Left renal pelvis (tissue), 4 donors: ENCODE measurements at regions not wholly inside any gene's neighbourhood (a gene's known extent, or its start where the extent isn't known, plus 50 kb on each side); places are given as distances from the start of the nearest gene placed in this dataset.
"Not testable (repeated sequence)": the region's sequence is repeated elsewhere in the genome, so short reads cannot be mapped to it uniquely, and the experiment has no call there.

Experiments used
- DNase-seq, 4 donors: peaks; one replicate each; pipeline ENCODE4 v3.0.0-alpha.2; 2013; ENCODE audit warnings: low read depth in 4 of 4, low spot score in 3 of 4

DNA sequence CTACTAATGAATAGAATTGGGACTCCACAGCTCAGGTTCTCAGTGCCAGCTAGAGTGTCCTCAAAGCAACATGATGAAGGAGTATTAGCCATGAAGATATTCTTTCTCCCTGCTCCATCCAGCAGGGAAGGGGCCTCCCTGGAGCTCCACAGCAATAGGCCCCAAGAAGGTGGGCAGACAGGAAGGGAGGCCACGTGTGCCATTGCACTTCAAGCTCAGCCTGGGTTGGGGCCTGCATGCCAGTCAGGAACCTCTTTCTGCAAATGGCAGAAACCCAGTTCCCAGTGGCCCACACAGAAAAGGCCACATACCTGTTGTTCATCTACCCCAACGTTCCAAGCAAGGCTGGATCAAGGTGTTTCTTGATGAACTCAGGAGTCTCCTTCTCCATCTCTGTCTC lies 357.5 kb upstream of the SFSWAP start:
- DNase-seq: no peak

GRCh38 chr12:131353826-131354225 lies 357.1 kb upstream of the SFSWAP start:
- DNase-seq: no peak

GRCh38 chr12:131355361-131356245 lies 355.3 kb upstream of the SFSWAP start:
- no peak for DNase-seq

DNA sequence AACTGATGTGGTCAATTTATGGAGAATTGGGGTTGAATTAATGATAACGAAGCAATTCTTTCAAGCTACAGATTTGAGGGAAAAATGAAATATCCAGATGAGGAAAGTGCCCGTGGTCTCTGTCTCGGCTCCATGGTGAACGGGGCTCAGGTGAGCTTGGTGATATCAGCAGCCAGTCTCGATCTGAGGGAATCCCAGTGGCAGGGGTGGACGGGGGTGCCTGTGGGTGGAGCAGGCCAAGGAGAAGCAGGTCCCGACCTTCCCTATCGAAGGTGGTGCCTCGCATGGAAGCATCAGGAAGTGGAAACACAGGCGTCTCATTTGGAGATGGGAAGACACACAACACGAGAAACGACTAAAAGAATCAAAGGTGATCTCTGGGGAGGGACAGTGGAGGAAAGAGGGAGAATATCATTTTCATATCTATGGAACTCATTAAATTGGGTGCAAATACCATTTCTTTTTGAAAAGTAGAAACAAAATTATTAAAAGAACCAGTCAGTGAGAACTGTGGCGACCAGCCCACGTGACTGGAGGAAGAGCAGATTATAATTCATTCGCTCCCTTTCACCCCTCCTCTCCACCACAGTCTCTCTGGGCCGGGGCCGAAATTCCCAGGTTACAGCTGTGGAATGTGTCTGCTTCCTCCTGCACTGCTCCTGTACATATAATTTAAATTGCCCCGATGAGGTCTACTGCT lies 354.3 kb upstream of the SFSWAP start:
- DNase-seq: no peak

DNA sequence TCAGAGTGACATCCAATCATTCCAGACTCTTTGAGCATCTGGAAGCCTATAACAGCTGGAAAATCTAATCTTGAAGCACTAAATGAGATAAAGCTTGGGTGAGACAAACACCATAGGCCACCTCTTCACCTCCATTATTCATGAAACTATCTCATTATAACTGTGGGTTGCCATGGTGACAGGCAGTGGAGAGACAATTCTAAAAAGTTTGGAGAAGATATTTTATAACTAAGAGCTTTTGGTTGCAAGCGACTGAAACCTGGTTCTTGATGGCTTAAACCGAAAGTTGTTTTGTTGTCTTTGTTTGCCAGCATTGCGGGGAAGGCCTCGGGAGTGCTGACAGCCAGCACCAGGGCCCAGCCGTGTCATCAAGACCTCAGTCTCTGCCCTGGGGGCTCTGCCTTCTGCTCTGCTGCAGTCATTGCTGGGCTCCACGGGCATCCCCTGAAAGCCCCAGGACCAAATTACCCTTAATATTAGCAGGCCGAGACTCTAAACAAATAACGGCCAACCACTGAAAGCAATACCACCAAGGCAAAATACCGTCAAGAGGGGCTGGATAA lies 353.6 kb upstream of the SFSWAP start:
- DNase-seq: no peak

DNA sequence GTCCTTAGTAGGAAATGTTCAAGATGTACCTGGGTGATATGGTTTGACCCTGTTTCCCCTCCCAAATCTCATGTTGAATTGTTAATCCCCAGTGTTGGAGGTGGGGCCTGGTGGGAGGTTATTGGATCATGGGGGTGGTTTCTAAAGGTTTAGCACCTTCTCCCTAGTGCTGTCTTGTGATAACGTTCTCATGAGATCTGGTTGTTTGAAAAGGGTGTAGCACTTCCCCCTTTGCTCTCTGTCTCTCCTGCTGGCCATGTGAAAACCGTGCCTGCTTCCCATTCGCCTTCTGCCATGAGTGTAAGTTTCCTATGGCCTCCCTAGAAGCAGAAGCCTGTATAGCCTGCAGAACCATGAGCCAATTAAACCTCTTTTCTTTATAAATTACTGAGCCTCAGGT lies 353.0 kb upstream of the SFSWAP start:
- DNase-seq: no peak

GRCh38 chr12:131362291-131363211 lies 348.3 kb upstream of the SFSWAP start:
- DNase-seq: no peak

DNA sequence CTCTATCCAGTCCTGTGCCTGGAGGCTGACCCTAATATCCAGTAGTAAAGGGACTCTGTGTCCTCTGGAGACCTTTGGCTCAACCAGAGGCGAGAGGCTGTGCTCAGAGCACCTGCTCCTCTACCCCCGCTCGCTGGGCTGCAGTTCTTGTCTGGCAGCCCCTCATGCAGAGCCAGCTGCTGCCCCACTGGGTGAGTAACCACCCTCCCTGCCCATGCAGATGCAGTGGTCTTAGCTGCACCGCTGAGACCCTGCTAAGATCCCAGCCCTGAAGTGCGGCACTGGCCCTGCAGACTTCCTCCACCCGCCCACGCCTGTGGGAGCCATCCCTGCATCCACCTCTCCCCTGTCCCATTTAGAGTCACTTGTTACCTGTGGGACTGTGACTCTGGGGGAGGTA lies 347.5 kb upstream of the SFSWAP start:
- no peak for DNase-seq

DNA sequence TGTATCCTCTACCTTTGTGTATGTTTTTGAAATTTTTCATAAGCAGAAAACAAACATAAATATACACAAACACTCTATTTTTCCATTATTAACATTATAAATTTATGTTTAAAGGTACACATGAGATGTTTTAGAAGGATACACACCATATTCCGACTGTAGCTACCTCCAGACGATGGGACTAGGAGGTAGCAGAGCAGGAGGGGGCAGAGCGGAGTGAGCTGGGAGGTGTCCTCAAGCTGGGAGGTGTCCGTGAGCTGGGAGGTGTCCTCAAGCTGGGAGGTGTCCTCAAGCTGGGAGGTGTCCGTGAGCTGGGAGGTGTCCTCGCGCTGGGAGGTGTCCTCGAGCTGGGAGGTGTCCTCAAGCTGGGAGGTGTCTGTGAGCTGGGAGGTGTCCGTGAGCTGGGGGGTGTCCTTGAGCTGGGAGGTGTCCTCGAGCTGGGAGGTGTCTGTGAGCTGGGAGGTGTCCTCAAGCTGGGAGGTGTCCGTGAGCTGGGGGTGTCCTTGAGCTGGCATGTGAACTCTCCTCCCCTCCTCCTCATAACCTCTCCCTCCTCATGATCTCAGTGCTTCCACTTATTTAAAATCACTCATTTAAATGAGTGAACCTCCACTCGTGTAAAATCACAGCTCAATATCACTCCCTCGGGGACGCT lies 346.9 kb upstream of the SFSWAP start:
- no peak for DNase-seq

- no peak for DNase-seq
Observed at GRCh38 chr12:131364903-131365820, 345.7 kb upstream of the SFSWAP start.

- peak in 3 of 4 donors; percentile 20 to 60 (median 34) for DNase-seq
Observed at GRCh38 chr12:131365821-131366260, 345.0 kb upstream of the SFSWAP start.

GRCh38 chr12:131366261-131366871 lies 344.5 kb upstream of the SFSWAP start:
- DNase-seq: no peak

GRCh38 chr12:131367067-131367982 lies 343.6 kb upstream of the SFSWAP start:
- not testable (repeated sequence) for DNase-seq

GRCh38 chr12:131367983-131368667 lies 342.8 kb upstream of the SFSWAP start:
- no peak for DNase-seq

DNA sequence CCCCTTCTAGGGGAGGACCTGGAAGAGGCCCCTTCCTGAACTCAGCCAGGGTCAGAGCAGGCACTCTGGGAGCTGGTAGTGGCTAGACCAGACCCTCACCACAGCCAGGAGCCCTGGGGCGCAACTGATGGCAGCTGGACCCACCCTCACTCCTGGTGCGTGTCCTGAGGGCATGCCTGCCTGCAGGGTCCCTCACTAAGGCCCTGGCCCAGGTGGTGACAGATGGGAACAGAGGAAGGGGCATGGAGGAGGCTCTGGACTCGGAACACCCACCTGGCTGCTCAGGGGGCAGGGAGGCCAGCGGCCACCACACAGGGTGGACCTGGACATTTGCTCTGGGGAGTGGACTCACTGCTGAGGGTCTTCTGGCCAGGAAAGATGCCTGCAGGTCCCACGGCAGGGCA lies 342.2 kb upstream of the SFSWAP start:
- DNase-seq: no peak

DNA sequence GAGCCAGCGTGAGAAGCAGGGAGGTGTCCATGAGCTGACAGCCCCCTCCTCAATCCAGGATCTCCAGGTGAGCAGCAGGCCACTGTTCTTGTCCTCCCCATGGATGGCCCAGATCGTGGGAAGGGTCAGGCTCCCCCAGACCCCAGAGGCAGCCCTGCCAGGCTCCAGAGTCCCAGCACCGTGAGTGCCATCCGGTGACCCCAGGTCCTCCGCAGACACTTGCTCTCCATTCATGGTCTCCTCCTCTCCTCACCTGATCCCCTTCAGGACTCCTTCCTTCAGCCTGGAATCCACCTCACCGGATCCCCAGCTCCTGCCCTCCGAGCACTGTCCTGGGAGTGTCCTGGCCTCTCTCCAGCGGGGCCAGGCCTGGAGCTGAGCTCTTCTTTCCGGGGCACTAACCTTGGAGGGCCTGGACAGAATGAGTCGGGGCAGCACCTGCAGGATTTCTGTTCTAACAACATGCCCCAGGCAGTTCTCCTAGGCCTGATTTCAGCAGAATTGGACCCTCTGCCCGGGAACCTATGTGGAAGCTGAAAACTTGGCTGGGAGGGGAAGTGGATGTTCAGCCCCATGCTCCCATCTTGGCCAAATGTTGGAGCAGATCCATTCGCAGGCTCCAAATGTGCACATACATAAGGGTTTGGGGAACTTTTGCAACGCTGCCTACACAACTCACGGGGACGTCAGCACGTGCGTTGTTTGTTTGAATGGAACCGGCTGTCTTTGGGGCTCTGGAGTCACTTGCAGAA lies 341.6 kb upstream of the SFSWAP start:
- no peak for DNase-seq
